Thyroid gland (tissue), 4 donors: ENCODE measurements at regions not wholly inside any gene's neighbourhood (a gene's known extent, or its start where the extent isn't known, plus 50 kb on each side); places are given as distances from the start of the nearest gene placed in this dataset.

Experiments
- DNase-seq, 2 donors: peaks; one replicate each; pipeline ENCODE4 v3.0.0-alpha.2; 2019
- H3K27ac ChIP-seq, 3 donors: fragments of 200-600 bp; sonication (generic); 1 replicate in 2 of 3; 2 replicates in 1 of 3; pipeline ENCODE4 v1.5.1; 2016 to 2019; ENCODE audit warnings: mild to moderate bottlenecking in 1 of 3, moderate library complexity in 1 of 3
- H3K27me3 ChIP-seq: fragments of 200-600 bp; sonication (generic); one replicate; pipeline ENCODE4 v1.5.1; 2019
- H3K36me3 ChIP-seq, 2 donors: fragments of 200-600 bp; sonication (generic); one replicate each; pipeline ENCODE4 v1.5.1; 2016 to 2019
- H3K4me1 ChIP-seq, 2 donors: fragments of 200-600 bp; sonication (generic); one replicate each; pipeline ENCODE4 v1.5.1; 2017 to 2019
- H3K4me3 ChIP-seq, 3 donors: fragments of 200-600 bp; sonication (generic); replicated peaks in 1 of 3; 1 replicate in 2 of 3; 2 replicates in 1 of 3; pipeline ENCODE4 v1.5.1; 2016; ENCODE audit warnings: mild to moderate bottlenecking in 1 of 3
- H3K9me3 ChIP-seq: fragments of 200-600 bp; sonication (generic); one replicate; pipeline ENCODE4 v1.5.1; 2017
- CTCF ChIP-seq, 6 experiments: fragments of 200-600 bp in 3 of 6; fragments of 450-650 bp in 3 of 6; sonication (generic) in 3 of 6; IDR thresholded peaks; one replicate each; pipeline ENCODE4 v1.5.1; 2016 to 2019; ENCODE audit warnings: antibody characterized with exemption in 6 of 6, mild to moderate bottlenecking in 2 of 6, inconsistent platforms in 1 of 6, moderate library complexity in 1 of 6
- POLR2A ChIP-seq, 2 donors: fragments of 450-650 bp; IDR thresholded peaks; one replicate each; pipeline ENCODE4 v1.6.1; 2017; ENCODE audit warnings: antibody characterized with exemption in 2 of 2, mild to moderate bottlenecking in 2 of 2, moderate library complexity in 1 of 2
- WGBS, 2 donors: methylation state at CpG; one replicate each; pipeline ENCODE4 v1.1.5; 2017; 5-methylcytosine and 5-hydroxymethylcytosine counted together
- intact Hi-C: fragments of 100-400 bp; cut with DNase I; formaldehyde crosslinking; loops from one replicate; pipeline ENCODE4 v1.15.1; 2023

- Histone ChIP-seq H3K36me3 (no peaks in the 10 kb centered on the region), H3K4me1 (no peaks in the 10 kb centered on the region), H3K4me3 (no peak overlapping the region), H3K27me3 (no peaks in the 10 kb centered on the region), H3K9me3 (no peaks in the 10 kb centered on the region), H3K27ac (no peak overlapping the region)
- WGBS, 2 donors, result 81 to 82% methylated on average over 3 of the region's 3 CpGs
- DNase-seq, result no peak
- TF ChIP-seq POLR2A (IDR thresholded peaks at IDR 0.05), result no peak
- intact Hi-C loops, result no loop called here
Observed at GRCh38 chr5:107794741-107795140, 124.0 kb upstream of the EFNA5 start.

GRCh38 chr5:107792940-107793339 lies 122.2 kb upstream of the EFNA5 start:
- Histone ChIP-seq H3K27ac (no peak overlapping the region), H3K4me1 (no peaks in the 10 kb centered on the region), H3K4me3 (no peak overlapping the region), H3K36me3 (no peaks in the 10 kb centered on the region), H3K9me3 (no peaks in the 10 kb centered on the region), H3K27me3 (no peaks in the 10 kb centered on the region)
- intact Hi-C loops, result no loop called here
- no peak for TF ChIP-seq POLR2A (IDR thresholded peaks at IDR 0.05)
- TF ChIP-seq CTCF (IDR thresholded peaks at IDR 0.05), result no peak
- no peak for DNase-seq

GRCh38 chr5:107790671-107791070 lies 119.9 kb upstream of the EFNA5 start:
- WGBS, 2 donors, result 70 to 97% methylated on average over 4 of the region's 4 CpGs
- Histone ChIP-seq H3K4me1 (no peaks in the 10 kb centered on the region), H3K27ac (no peak overlapping the region), H3K36me3 (no peaks in the 10 kb centered on the region), H3K27me3 (no peaks in the 10 kb centered on the region), H3K4me3 (no peak overlapping the region), H3K9me3 (no peaks in the 10 kb centered on the region)
- no peak for DNase-seq
- TF ChIP-seq CTCF (IDR thresholded peaks at IDR 0.05) (no peak), POLR2A (IDR thresholded peaks at IDR 0.05) (no peak)
- intact Hi-C loops, result no loop called here

GRCh38 chr5:107786424-107786823 lies 115.7 kb upstream of the EFNA5 start:
- no peaks in the 10 kb centered on the region for H3K4me1 ChIP-seq
- H3K4me3 ChIP-seq, result no peak overlapping the region
- H3K27me3 ChIP-seq, result no peaks in the 10 kb centered on the region
- no peak for DNase-seq
- H3K27ac ChIP-seq, result no peak overlapping the region
- no peak for TF ChIP-seq CTCF (IDR thresholded peaks at IDR 0.05)
- no peak for TF ChIP-seq POLR2A (IDR thresholded peaks at IDR 0.05)
- H3K36me3 ChIP-seq, result no peaks in the 10 kb centered on the region
- no peaks in the 10 kb centered on the region for H3K9me3 ChIP-seq
- 84 to 94% methylated on average over 1 of the region's 1 CpG for WGBS, 2 donors
- intact Hi-C loops, result no loop called here

- intact Hi-C loops, result no loop called here
- TF ChIP-seq POLR2A (IDR thresholded peaks at IDR 0.05), result no peak
- TF ChIP-seq CTCF (IDR thresholded peaks at IDR 0.05), result no peak
- no peaks in the 10 kb centered on the region for H3K27me3 ChIP-seq
- WGBS, 2 donors, result 72 to 84% methylated on average over 2 of the region's 2 CpGs
- no peaks in the 10 kb centered on the region for H3K36me3 ChIP-seq
- no peak overlapping the region for H3K27ac ChIP-seq
- H3K4me3 ChIP-seq, result no peak overlapping the region
- no peaks in the 10 kb centered on the region for H3K4me1 ChIP-seq
- DNase-seq, result no peak
- H3K9me3 ChIP-seq, result no peaks in the 10 kb centered on the region
Observed at GRCh38 chr5:107783551-107783950, 112.8 kb upstream of the EFNA5 start.

- no peaks in the 10 kb centered on the region for H3K9me3 ChIP-seq
- no peaks in the 10 kb centered on the region for H3K4me1 ChIP-seq
- no peaks in the 10 kb centered on the region for H3K27me3 ChIP-seq
- H3K4me3 ChIP-seq, result no peak overlapping the region
- H3K36me3 ChIP-seq, result no peaks in the 10 kb centered on the region
- WGBS, 2 donors, result 66 to 82% methylated on average over 4 of the region's 4 CpGs
- no peak overlapping the region for H3K27ac ChIP-seq
- TF ChIP-seq CTCF (IDR thresholded peaks at IDR 0.05) (no peak), POLR2A (IDR thresholded peaks at IDR 0.05) (no peak)
- DNase-seq, result no peak
- intact Hi-C loops, result no loop called here
Observed at GRCh38 chr5:107782561-107783169, 111.9 kb upstream of the EFNA5 start.
